Tibial artery (tissue), 4 donors: ENCODE measurements at regions not wholly inside any gene's neighbourhood (a gene's known extent, or its start where the extent isn't known, plus 50 kb on each side); places are given as distances from the start of the nearest gene placed in this dataset.

Experiments
- DNase-seq, 2 donors: peaks; one replicate each; pipeline ENCODE4 v3.0.0-alpha.2; 2019
- H3K27ac ChIP-seq, 2 donors: fragments of 200-600 bp; sonication (generic) in 1 of 2; 1 replicate in 1 of 2; 2 replicates in 1 of 2; pipeline ENCODE4 v1.5.1; 2018 to 2019; ENCODE audit warnings: mild to moderate bottlenecking in 1 of 2
- H3K27me3 ChIP-seq, 2 donors: fragments of 200-600 bp; sonication (generic) in 1 of 2; one replicate each; pipeline versions ENCODE4 v1.5.1 to v1.6.0; 2016 to 2019
- H3K36me3 ChIP-seq, 3 donors: fragments of 200-600 bp; sonication (generic) in 2 of 3; one replicate each; pipeline ENCODE4 v1.5.1; 2016 to 2019; ENCODE audit warnings: mild to moderate bottlenecking in 2 of 3
- H3K4me1 ChIP-seq, 4 donors: fragments of 200-600 bp; sonication (generic) in 2 of 4; 1 replicate in 3 of 4; 2 replicates in 1 of 4; pipeline ENCODE4 v1.5.1; 2016 to 2019
- H3K4me3 ChIP-seq, 2 donors: fragments of 200-600 bp; sonication (generic) in 1 of 2; 1 replicate in 1 of 2; 2 replicates in 1 of 2; pipeline ENCODE4 v1.5.1; 2018 to 2019; ENCODE audit warnings: mild to moderate bottlenecking in 2 of 2
- H3K9me3 ChIP-seq, 3 donors: fragments of 200-600 bp; sonication (generic) in 1 of 3; one replicate each; pipeline ENCODE4 v1.5.1; 2016 to 2019
- intact Hi-C: fragments of 100-400 bp; cut with DNase I; formaldehyde crosslinking; loops from one replicate; pipeline ENCODE4 v1.15.0; 2023; ENCODE audit warnings: low total_unique reads
- TF ChIP-seq, protein P1 (sequence below), 2 experiments: fragments of 200-600 bp in 1 of 2; fragments of 450-650 bp in 1 of 2; IDR thresholded peaks; one replicate each; pipeline ENCODE4 v1.5.1; 2017 to 2019; ENCODE audit warnings: antibody characterized with exemption in 2 of 2, mild to moderate bottlenecking in 1 of 2, moderate library complexity in 1 of 2

DNA sequence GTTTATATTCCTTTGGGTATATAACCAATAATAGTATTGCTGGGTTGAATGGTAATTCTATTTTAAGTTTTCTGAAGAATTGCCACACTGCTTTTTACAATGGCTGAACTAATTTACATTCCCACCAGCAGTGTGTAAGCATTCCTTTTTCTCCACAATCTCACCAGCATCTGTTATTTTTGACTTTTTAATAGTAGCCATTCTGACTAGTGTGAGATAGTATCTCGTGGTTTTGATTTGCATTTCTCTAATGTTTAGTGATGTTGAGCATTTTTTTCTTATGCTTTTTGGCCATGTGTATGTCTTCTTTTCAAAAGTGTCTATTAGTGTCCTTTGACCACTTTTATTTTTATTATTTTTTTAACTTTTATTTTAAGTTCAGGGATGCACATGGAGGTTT is 275.3 kb downstream of the METTL15 start:
- Histone ChIP-seq H3K36me3 (no peaks in the 10 kb centered on the region), H3K27ac (no peak overlapping the region), H3K4me1 (no peaks in the 10 kb centered on the region), H3K9me3 (peaks cover 0 to 7% (median 0%) of the 10 kb centered on the region in 3 donors), H3K27me3 (no peaks in the 10 kb centered on the region), H3K4me3 (no peak overlapping the region)
- TF ChIP-seq, protein P1, sequence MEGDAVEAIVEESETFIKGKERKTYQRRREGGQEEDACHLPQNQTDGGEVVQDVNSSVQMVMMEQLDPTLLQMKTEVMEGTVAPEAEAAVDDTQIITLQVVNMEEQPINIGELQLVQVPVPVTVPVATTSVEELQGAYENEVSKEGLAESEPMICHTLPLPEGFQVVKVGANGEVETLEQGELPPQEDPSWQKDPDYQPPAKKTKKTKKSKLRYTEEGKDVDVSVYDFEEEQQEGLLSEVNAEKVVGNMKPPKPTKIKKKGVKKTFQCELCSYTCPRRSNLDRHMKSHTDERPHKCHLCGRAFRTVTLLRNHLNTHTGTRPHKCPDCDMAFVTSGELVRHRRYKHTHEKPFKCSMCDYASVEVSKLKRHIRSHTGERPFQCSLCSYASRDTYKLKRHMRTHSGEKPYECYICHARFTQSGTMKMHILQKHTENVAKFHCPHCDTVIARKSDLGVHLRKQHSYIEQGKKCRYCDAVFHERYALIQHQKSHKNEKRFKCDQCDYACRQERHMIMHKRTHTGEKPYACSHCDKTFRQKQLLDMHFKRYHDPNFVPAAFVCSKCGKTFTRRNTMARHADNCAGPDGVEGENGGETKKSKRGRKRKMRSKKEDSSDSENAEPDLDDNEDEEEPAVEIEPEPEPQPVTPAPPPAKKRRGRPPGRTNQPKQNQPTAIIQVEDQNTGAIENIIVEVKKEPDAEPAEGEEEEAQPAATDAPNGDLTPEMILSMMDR (IDR thresholded peaks at IDR 0.05) = no peak
- no peak for DNase-seq
- intact Hi-C loops = no loop called here
